Neural cell (in vitro differentiated cells): ENCODE measurements at regions not wholly inside any gene's neighbourhood (a gene's known extent, or its start where the extent isn't known, plus 50 kb on each side); places are given as distances from the start of the nearest gene placed in this dataset.

Source experiments
- SMC3 ChIP-seq: fragments of 450-650 bp; conservative IDR thresholded peaks from 2 replicates; pipeline ENCODE4 v1.6.1; 2014; ENCODE audit warnings: antibody characterized with exemption, mild to moderate bottlenecking, moderate library complexity; ENCODE audit not compliant: poor library complexity
- TF ChIP-seq, protein P1 (sequence below): fragments of 450-650 bp; IDR thresholded peaks from 2 replicates; pipeline ENCODE4 v1.5.1; 2014; ENCODE audit warnings: antibody characterized with exemption, mild to moderate bottlenecking, moderate library complexity; ENCODE audit not compliant: poor library complexity, severe bottlenecking

DNA sequence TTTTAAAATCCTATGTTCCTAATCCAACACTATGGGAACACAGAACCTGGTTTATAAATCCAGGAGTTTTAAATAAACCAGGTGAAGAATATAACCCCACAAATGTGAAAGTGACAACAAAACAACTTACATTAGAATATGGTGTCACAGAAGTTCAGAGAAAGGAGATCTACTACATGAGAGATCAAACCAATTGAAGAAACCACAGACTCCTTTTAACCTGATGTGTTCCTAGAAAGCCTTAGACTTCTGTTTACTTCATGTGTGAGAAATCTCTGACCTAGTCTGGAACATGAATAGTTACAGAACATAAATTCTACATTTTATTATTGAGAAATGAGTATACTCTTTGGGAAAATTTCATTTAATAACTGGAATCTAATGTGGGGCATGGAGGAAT is 165.3 kb downstream of the FTCDNL1 start:
- TF ChIP-seq SMC3, result no peak
- TF ChIP-seq, protein P1, sequence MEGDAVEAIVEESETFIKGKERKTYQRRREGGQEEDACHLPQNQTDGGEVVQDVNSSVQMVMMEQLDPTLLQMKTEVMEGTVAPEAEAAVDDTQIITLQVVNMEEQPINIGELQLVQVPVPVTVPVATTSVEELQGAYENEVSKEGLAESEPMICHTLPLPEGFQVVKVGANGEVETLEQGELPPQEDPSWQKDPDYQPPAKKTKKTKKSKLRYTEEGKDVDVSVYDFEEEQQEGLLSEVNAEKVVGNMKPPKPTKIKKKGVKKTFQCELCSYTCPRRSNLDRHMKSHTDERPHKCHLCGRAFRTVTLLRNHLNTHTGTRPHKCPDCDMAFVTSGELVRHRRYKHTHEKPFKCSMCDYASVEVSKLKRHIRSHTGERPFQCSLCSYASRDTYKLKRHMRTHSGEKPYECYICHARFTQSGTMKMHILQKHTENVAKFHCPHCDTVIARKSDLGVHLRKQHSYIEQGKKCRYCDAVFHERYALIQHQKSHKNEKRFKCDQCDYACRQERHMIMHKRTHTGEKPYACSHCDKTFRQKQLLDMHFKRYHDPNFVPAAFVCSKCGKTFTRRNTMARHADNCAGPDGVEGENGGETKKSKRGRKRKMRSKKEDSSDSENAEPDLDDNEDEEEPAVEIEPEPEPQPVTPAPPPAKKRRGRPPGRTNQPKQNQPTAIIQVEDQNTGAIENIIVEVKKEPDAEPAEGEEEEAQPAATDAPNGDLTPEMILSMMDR, result no peak
